Muscle of arm (tissue), 1 donor: ENCODE measurements at regions not wholly inside any gene's neighbourhood (a gene's known extent, or its start where the extent isn't known, plus 50 kb on each side); places are given as distances from the start of the nearest gene placed in this dataset.

ENCODE experiments used
- DNase-seq: peaks from one replicate; pipeline ENCODE4 v3.0.0-alpha.2; 2013

DNA sequence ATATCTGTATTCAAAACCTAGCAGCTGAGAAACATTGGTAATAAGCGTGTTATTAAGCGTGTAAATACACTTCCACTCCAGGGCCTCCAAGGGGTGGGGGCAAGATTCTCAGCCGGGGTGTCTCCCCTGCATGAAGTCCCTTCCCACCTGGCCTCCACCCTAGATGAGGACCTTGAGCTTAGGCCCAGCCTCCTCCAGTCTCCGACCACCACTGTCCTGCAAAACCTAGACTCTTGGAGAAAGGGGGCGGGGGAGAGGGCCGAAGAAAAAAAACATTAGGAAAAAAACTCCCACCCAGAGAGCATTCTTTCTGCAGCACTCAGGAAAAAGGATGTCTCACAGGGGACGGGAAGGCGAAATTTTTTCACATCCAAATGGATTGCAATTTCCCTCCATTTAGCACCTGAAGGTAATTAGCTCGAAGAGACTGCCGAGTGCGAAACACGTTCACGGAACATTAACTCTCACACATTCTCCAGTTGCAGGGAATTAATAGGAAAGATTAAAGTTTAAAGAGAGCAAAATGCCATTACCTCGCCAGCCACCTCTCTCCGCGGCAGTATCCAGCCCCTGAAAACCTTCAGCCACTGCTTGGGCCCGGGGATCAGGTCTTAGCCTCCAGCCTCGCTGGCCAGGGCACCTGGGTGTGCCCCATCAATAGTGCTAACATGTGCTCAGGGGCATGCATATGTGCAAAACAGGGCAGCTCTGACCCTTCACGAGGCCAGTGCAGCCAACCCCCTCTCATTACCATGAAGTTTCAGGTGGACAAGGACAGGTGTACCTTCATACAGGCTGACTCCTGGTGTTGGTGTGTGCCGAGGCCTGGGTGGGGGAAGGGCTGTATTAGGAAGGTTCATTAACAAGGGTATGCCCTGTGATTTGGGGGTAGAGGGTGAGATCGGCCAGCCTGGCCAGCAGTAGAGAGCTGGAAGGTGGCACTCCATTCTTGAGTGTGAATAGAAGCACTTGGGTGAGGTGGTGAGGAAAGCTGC, 77.2 kb downstream of the HIF1AN start:
- no peak for DNase-seq

GRCh38 chr10:100613846-100614245, 78.1 kb downstream of the HIF1AN start:
- DNase-seq, result no peak

GRCh38 chr10:100614429-100615095, 78.8 kb downstream of the HIF1AN start:
- no peak for DNase-seq

- no peak for DNase-seq
These were observed 79.5 kb downstream of the HIF1AN start for GRCh38 chr10:100615241-100615640.

GRCh38 chr10:100615908-100616307, 80.2 kb downstream of the HIF1AN start:
- DNase-seq, result no peak

DNA sequence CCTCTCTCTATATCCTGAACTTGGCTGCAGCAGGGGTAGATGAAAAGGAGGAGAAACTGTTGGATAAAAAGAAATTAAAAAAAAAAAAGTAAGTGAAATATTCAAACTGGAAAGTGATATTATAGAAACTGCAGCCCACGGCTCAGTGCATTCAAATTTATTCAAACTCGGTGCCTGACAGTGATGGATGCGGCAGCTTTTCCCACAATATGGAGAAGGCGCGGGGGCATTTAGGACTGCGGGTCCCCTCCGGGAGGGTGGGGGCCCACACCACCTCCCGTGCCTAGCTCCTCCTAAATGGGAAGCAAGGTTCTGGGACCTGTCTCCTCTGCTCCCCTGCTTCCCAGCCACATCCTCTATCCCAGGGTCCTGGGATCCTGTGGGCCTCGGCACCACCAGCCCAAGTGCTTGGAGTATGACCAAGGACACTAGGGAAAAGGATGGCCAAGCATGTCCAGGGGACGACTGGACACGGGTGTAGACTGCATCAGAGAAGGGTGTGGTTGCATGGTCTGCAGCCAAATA, 82.4 kb downstream of the HIF1AN start:
- DNase-seq, result no peak

DNA sequence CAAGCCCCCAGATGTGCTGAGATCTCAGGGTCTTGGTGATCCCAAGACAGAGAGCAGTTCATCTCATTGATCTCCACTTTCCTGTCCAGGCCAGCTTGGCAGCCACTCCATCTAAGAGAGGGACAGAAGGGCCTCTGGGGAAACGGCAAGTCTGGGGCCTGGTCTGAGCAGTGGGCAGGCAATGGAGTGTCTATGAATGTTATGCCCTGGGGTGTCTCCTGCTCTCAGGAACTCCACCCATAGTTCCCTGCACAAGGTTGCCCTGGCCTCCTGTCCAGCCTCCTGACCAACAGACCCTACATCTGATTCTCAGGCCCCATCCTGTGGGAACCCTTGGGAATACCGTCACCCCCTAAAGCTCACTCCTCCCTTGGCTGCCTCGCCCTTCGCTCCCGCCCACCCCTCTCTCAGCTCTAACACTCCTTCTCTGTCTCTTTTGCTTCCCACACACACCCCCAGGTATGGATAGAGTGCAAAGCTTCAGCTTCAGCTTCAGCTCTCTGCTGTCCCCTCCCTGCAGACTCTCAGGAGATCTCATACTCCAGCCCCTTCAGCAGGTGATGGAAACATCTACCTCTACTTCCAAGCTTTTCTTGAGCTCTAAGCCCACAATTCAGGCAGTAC, 83.0 kb downstream of the HIF1AN start:
- no peak for DNase-seq

GRCh38 chr10:100620087-100620835, 84.5 kb downstream of the HIF1AN start:
- DNase-seq, result no peak

GRCh38 chr10:100621360-100622205, 85.8 kb downstream of the HIF1AN start:
- no peak for DNase-seq

- DNase-seq, result no peak
These were observed 87.2 kb downstream of the HIF1AN start for GRCh38 chr10:100622946-100623345.

- no peak for DNase-seq
These were observed 87.9 kb downstream of the HIF1AN start for GRCh38 chr10:100623521-100624230.

- no peak for DNase-seq
These were observed 88.6 kb downstream of the HIF1AN start for GRCh38 chr10:100624298-100624697.

DNA sequence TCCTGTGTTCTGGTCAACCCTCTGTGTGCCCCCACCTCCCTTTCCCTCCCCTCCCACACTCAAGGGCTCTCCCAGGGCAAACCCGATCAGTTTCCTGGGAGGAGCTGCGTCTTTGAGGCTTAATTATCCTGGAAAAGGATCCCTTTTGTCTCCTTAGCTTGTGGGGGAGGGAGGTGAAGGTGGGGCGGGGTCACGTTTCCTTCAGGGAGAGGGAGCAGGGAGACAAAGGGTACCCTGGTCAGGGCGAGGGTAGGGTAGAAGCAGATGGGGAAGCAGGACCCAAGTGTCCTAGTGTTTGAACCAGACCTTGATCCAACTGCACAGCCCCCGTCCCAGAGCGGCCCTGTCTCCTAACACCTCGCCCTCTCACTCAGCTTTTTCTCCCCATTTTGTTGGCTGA, 90.1 kb downstream of the HIF1AN start:
- DNase-seq, result no peak

DNA sequence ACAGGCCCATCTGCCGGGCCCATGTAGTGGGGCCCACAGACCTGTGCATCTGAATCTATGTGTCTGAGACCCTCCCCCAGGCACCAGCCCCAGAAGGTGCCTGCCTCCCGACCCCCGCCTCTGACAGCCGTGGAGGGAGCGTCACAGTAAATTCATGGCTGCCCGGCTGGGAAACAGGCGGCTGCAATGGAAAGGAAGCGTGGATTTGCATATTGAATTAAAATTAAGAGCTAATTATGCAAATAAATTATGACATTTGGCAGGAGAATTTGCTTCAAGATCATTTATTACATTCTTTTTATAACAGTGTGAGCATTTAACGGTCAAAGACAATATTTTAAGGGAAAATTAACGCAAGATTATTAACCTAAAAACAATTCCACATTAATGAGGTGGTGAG, 92.3 kb downstream of the HIF1AN start:
- no peak for DNase-seq

- no peak for DNase-seq
These were observed 95.4 kb downstream of the HIF1AN start for GRCh38 chr10:100631192-100631591.

GRCh38 chr10:100632027-100632426, 96.3 kb downstream of the HIF1AN start:
- DNase-seq, result no peak

DNA sequence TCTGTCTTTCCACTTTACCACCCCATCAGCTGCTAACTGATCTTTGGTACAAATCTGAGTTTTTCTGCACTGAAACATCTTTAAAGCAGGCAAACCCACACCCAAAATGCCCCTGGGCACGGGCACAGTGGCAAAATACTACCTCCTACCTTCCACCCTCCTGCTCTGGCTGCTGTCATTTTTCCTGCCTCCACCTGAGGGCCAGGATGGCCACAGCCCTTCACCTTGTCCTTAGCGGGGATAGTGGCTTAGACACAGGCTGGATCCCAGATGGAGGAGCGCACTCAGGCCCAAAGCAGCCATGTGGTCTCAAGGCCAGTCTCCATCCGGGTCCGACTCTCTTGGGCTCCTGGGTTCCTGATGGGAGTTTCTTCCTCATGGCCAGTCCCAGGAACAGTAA, 98.3 kb downstream of the HIF1AN start:
- DNase-seq, result no peak

GRCh38 chr10:100636848-100637553, 101.3 kb downstream of the HIF1AN start:
- DNase-seq, result no peak

GRCh38 chr10:100637785-100638184, 102.0 kb downstream of the HIF1AN start:
- no peak for DNase-seq
